SK-N-SH treated with all-trans-retinoic acid at 6 μM for 48 hours (cell line): ENCODE measurements at regions not wholly inside any gene's neighbourhood (a gene's known extent, or its start where the extent isn't known, plus 50 kb on each side); places are given as distances from the start of the nearest gene placed in this dataset.

Experiments used
- ATAC-seq: fragments of 200-7000 bp; cut with Tn5 transposase; 3 replicates; pipeline ENCODE4 v1.9.1; 2020; ENCODE audit warnings: mild to moderate bottlenecking, moderate library complexity
- ARNTL ChIP-seq: fragments of 450-650 bp; formaldehyde crosslinking; IDR thresholded peaks from 2 replicates; pipeline ENCODE4 v1.5.0; 2020; ENCODE audit warnings: low read depth, mild to moderate bottlenecking, moderate library complexity, borderline replicate concordance
- BACH2 ChIP-seq: fragments of 250-450 bp; sonication (Bioruptor Pico); IDR thresholded peaks from 2 replicates; pipeline ENCODE4 v1.9.0; 2021; ENCODE audit warnings: mild to moderate bottlenecking, borderline replicate concordance
- CSDC2 ChIP-seq: fragments of 250-450 bp; sonication (Bioruptor Pico); IDR thresholded peaks from 2 replicates; pipeline ENCODE4 v1.5.0; 2020; ENCODE audit warnings: mild to moderate bottlenecking, moderate library complexity
- CSRNP3 ChIP-seq: fragments of 250-450 bp; sonication (Bioruptor Pico); IDR thresholded peaks from 2 replicates; pipeline ENCODE4 v1.5.1; 2021; ENCODE audit warnings: mild to moderate bottlenecking, moderate library complexity
- ESRRG ChIP-seq: fragments of 250-450 bp; sonication (Bioruptor Pico); IDR thresholded peaks from 2 replicates; pipeline ENCODE4 v1.6.1; 2021; ENCODE audit warnings: mild to moderate bottlenecking
- GLIS3 ChIP-seq: fragments of 250-450 bp; sonication (Bioruptor Pico); IDR thresholded peaks from 2 replicates; pipeline ENCODE4 v1.5.0; 2020; ENCODE audit warnings: mild to moderate bottlenecking, moderate library complexity
- OSR1 ChIP-seq: fragments of 250-450 bp; sonication (Bioruptor Pico); IDR thresholded peaks from 2 replicates; pipeline ENCODE4 v1.8.0; 2022; ENCODE audit warnings: moderate library complexity, mild to moderate bottlenecking, inconsistent platforms
- PPARA ChIP-seq: fragments of 250-450 bp; sonication (Bioruptor Pico); IDR thresholded peaks from 2 replicates; pipeline ENCODE4 v1.5.0; 2020; ENCODE audit warnings: mild to moderate bottlenecking, borderline replicate concordance
- RARB ChIP-seq: fragments of 250-450 bp; sonication (Bioruptor Pico); IDR thresholded peaks from 2 replicates; pipeline ENCODE4 v1.8.0; 2021; ENCODE audit warnings: mild to moderate bottlenecking, moderate library complexity
- SNAI2 ChIP-seq: fragments of 250-450 bp; sonication (Bioruptor Pico); IDR thresholded peaks from 2 replicates; pipeline ENCODE4 v1.5.0; 2020; ENCODE audit warnings: mild to moderate bottlenecking, moderate library complexity
- TCF4 ChIP-seq: fragments of 250-450 bp; sonication (Bioruptor Pico); IDR thresholded peaks from 2 replicates; pipeline ENCODE4 v1.8.0; 2021; ENCODE audit warnings: mild to moderate bottlenecking, moderate library complexity, borderline replicate concordance
- TOX ChIP-seq: fragments of 250-450 bp; sonication (Bioruptor Pico); IDR thresholded peaks from 2 replicates; pipeline ENCODE4 v1.8.0; 2021; ENCODE audit warnings: mild to moderate bottlenecking, moderate library complexity, borderline replicate concordance
- ZC3H10 ChIP-seq: fragments of 250-450 bp; sonication (Bioruptor Pico); IDR thresholded peaks from 2 replicates; pipeline ENCODE4 v1.5.1; 2021; ENCODE audit warnings: mild to moderate bottlenecking, moderate library complexity
- ZFP3 ChIP-seq: fragments of 250-450 bp; sonication (Bioruptor Pico); IDR thresholded peaks from 2 replicates; pipeline ENCODE4 v1.5.0; 2020; ENCODE audit warnings: mild to moderate bottlenecking, moderate library complexity
- ZFP30 ChIP-seq: fragments of 450-650 bp; formaldehyde crosslinking; IDR thresholded peaks from 2 replicates; pipeline ENCODE4 v1.5.0; 2022; ENCODE audit warnings: mild to moderate bottlenecking, moderate library complexity
- ZNF70 ChIP-seq: fragments of 450-650 bp; formaldehyde crosslinking; IDR thresholded peaks from 2 replicates; pipeline ENCODE4 v1.5.0; 2020; ENCODE audit warnings: mild to moderate bottlenecking, moderate library complexity
- ZNF8 ChIP-seq: fragments of 450-650 bp; formaldehyde crosslinking; IDR thresholded peaks from 2 replicates; pipeline ENCODE4 v1.5.0; 2020; ENCODE audit warnings: mild to moderate bottlenecking, moderate library complexity
- TF ChIP-seq, protein P1 (sequence below): fragments of 250-450 bp; sonication (Bioruptor Pico); IDR thresholded peaks from 2 replicates; pipeline ENCODE4 v1.5.0; 2020; ENCODE audit warnings: mild to moderate bottlenecking, moderate library complexity
- TF ChIP-seq, protein P2 (sequence below): fragments of 250-450 bp; sonication (Bioruptor Pico); IDR thresholded peaks from 2 replicates; pipeline ENCODE4 v1.5.1; 2020; ENCODE audit warnings: low read depth, mild to moderate bottlenecking, moderate library complexity
- TF ChIP-seq, protein P3 (sequence below): fragments of 250-450 bp; sonication (Bioruptor Pico); IDR thresholded peaks from 2 replicates; pipeline ENCODE4 v1.8.0; 2021; ENCODE audit warnings: low read depth, mild to moderate bottlenecking, moderate library complexity, borderline replicate concordance

GRCh38 chr12:25839470-25839869 lies 119.0 kb upstream of the RASSF8 start:
- TF ChIP-seq, protein P1, sequence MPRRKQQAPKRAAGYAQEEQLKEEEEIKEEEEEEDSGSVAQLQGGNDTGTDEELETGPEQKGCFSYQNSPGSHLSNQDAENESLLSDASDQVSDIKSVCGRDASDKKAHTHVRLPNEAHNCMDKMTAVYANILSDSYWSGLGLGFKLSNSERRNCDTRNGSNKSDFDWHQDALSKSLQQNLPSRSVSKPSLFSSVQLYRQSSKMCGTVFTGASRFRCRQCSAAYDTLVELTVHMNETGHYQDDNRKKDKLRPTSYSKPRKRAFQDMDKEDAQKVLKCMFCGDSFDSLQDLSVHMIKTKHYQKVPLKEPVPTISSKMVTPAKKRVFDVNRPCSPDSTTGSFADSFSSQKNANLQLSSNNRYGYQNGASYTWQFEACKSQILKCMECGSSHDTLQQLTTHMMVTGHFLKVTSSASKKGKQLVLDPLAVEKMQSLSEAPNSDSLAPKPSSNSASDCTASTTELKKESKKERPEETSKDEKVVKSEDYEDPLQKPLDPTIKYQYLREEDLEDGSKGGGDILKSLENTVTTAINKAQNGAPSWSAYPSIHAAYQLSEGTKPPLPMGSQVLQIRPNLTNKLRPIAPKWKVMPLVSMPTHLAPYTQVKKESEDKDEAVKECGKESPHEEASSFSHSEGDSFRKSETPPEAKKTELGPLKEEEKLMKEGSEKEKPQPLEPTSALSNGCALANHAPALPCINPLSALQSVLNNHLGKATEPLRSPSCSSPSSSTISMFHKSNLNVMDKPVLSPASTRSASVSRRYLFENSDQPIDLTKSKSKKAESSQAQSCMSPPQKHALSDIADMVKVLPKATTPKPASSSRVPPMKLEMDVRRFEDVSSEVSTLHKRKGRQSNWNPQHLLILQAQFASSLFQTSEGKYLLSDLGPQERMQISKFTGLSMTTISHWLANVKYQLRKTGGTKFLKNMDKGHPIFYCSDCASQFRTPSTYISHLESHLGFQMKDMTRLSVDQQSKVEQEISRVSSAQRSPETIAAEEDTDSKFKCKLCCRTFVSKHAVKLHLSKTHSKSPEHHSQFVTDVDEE (CRISPR knock-in tag): no peak
- TF ChIP-seq PPARA (no peak), BACH2 (no peak), SNAI2 (CRISPR knock-in tag) (no peak), ESRRG (CRISPR knock-in tag) (no peak), ARNTL (no peak), CSRNP3 (CRISPR knock-in tag) (no peak), ZFP30 (CRISPR knock-in tag) (no peak), ZNF8 (CRISPR knock-in tag) (no peak), TCF4 (CRISPR knock-in tag) (no peak), GLIS3 (CRISPR knock-in tag) (no peak), OSR1 (CRISPR knock-in tag) (no peak), CSDC2 (CRISPR knock-in tag) (no peak), ZFP3 (CRISPR knock-in tag) (no peak)
- TF ChIP-seq, protein P2, sequence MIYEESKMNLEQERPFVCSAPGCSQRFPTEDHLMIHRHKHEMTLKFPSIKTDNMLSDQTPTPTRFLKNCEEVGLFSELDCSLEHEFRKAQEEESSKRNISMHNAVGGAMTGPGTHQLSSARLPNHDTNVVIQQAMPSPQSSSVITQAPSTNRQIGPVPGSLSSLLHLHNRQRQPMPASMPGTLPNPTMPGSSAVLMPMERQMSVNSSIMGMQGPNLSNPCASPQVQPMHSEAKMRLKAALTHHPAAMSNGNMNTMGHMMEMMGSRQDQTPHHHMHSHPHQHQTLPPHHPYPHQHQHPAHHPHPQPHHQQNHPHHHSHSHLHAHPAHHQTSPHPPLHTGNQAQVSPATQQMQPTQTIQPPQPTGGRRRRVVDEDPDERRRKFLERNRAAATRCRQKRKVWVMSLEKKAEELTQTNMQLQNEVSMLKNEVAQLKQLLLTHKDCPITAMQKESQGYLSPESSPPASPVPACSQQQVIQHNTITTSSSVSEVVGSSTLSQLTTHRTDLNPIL (CRISPR knock-in tag): no peak
- TF ChIP-seq, protein P3, sequence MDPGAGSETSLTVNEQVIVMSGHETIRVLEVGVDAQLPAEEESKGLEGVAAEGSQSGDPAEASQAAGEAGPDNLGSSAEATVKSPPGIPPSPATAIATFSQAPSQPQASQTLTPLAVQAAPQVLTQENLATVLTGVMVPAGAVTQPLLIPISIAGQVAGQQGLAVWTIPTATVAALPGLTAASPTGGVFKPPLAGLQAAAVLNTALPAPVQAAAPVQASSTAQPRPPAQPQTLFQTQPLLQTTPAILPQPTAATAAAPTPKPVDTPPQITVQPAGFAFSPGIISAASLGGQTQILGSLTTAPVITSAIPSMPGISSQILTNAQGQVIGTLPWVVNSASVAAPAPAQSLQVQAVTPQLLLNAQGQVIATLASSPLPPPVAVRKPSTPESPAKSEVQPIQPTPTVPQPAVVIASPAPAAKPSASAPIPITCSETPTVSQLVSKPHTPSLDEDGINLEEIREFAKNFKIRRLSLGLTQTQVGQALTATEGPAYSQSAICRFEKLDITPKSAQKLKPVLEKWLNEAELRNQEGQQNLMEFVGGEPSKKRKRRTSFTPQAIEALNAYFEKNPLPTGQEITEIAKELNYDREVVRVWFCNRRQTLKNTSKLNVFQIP: no peak
- TF ChIP-seq, all 23 proteins: peak for 0
- ATAC-seq: no peak

DNA sequence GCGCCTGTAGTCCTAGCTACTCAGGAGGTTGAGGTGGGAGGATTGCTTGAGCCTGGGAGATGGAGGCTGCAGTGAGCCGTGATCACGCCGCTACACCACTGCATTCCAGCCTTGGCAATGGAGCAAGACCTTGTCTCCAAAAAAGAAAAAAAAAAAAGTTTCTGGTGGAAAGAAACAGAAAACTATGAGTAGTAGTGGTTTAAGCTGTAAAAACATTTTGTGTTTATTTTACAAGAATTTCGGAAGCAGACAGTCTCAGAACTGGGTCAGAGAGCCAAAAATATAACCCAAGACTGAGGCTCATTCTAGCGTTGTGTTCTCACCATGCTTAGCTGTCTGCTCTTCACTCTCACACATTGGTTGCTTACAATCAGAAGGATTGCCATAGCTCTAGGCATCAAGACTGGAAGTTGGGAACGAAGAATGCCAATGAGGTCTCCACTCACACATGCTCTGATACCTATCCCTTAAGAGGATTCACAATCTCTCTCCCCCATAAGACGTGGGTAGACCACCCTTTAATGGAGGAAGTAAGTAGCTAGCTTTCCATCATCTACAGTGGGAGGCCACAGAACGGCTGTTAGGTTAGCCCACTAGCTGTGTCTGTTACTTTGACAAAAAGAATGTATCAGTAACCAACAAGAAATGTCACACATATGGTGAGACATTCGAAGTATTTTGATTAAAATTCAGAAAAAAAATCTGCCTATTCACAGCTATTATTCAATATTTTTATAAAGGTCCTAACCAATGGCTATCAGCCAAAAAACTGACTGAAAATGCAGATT lies 117.6 kb upstream of the RASSF8 start:
- no peak for TF ChIP-seq PPARA
- no peak for ATAC-seq

- no peak for TF ChIP-seq ESRRG (CRISPR knock-in tag)
- no peak for TF ChIP-seq ZNF8 (CRISPR knock-in tag)
- no peak for TF ChIP-seq TOX (CRISPR knock-in tag)
- no peak for TF ChIP-seq PPARA
- TF ChIP-seq GLIS3 (CRISPR knock-in tag): no peak
- no peak for TF ChIP-seq ARNTL
- TF ChIP-seq ZNF70 (CRISPR knock-in tag): no peak
- no peak for TF ChIP-seq ZC3H10 (CRISPR knock-in tag)
- no peak for TF ChIP-seq ZFP30 (CRISPR knock-in tag)
- TF ChIP-seq, protein P3: no peak
- no peak for TF ChIP-seq RARB
- TF ChIP-seq CSRNP3 (CRISPR knock-in tag): no peak
- ATAC-seq: no peak
These were observed 116.2 kb upstream of the RASSF8 start for GRCh38 chr12:25842254-25842653.
